ENCODE measurements at regions not wholly inside any gene's neighbourhood (a gene's known extent, or its start where the extent isn't known, plus 50 kb on each side); places are given as distances from the start of the nearest gene placed in this dataset.

GRCh38 chr1:112328600-112328999 is 67.4 kb upstream of the CTTNBP2NL start (continued):
- TF ChIP-seq SUPT20H (IDR thresholded peaks at IDR 0.05; ENCODE audit: borderline replicate concordance, control insufficient read depth, low read depth, low read length) (no peak), ZBTB4 (CRISPR knock-in tag; IDR thresholded peaks at IDR 0.05) (no peak), NRF1 (conservative IDR thresholded peaks at IDR 0.05; ENCODE audit: low read depth, low read length) (no peak), SMAD5 (IDR thresholded peaks at IDR 0.05; ENCODE audit: low read depth) (no peak)

- H3K27ac ChIP-seq (ENCODE audit: control insufficient read depth, insufficient read depth) = no peak overlapping the region
- H3K79me2 ChIP-seq (ENCODE audit: control insufficient read depth, insufficient read depth, low read length) = no peaks in the 10 kb centered on the region
- ATAC-seq (no peak), FAIRE-seq (no peak), DNase-seq (ENCODE audit: low read depth, low spot score) (no peak)
- in situ Hi-C loops (cut with MboI) (no loop called here), intact Hi-C loops (cut with micrococcal nuclease; ENCODE audit: unreplicated experiment) (no loop called here)
- no peaks in the 10 kb centered on the region for H3K4me1 ChIP-seq (ENCODE audit: control insufficient read depth, insufficient read depth, low read length)
- RAD21 ChIA-PET (ENCODE audit: unreplicated experiment) = interaction anchor here (1.1 kb wide), 1 partner anchor 10 kb away, joined by 4 read pairs; no protein-coding TSS in a partner anchor
- H3K9ac ChIP-seq (ENCODE audit: control insufficient read depth, insufficient read depth, low read length) = no peak overlapping the region
- CTCF ChIA-PET = interaction anchor here (1.0 to 2.0 kb wide), 4 partner anchors 10 to 33 kb away, joined by 3 to 6 read pairs (median 5); no protein-coding TSS in a partner anchor
- H3K4me2 ChIP-seq (ENCODE audit: control insufficient read depth, insufficient read depth) = no peak overlapping the region
- 25% methylated on average over 9 of the region's 9 CpGs for WGBS (ENCODE audit: insufficient coverage, insufficient replicate concordance, low lambda C conversion rate, missing lambda C conversion rate)
- POLR2A ChIA-PET = no interaction called here
- peaks cover 0 to 7% of the 10 kb centered on the region in 2 experiments; a peak in 1 of 4 replicates for H3K27me3 ChIP-seq (replicated peaks in 1 of 2; ENCODE audit: control insufficient read depth in 2 of 2, insufficient read depth in 2 of 2, low read length in 1 of 2)
- BruUV-seq (replicated peaks) = no TSS peak
- H3K9me3 ChIP-seq (replicated peaks; ENCODE audit: control insufficient read depth, insufficient read depth, low read length) = no peaks in the 10 kb centered on the region
- no peak overlapping the region for H3K4me3 ChIP-seq
- H3K36me3 ChIP-seq (ENCODE audit: control insufficient read depth in 2 of 2, insufficient read depth in 2 of 2, low read length in 1 of 2) = no peaks in the 10 kb centered on the region
- no peak for TF ChIP-seq NRF1 (conservative IDR thresholded peaks at IDR 0.05; ENCODE audit: low read depth, low read length)
- no peak for TF ChIP-seq CHD4 (IDR thresholded peaks at IDR 0.05)
- no peak for TF ChIP-seq BCLAF1 (IDR thresholded peaks at IDR 0.05)
- TF ChIP-seq RAD51 (IDR thresholded peaks at IDR 0.05) = no peak
- H2AFZ ChIP-seq (ENCODE audit: control insufficient read depth, low read depth, low read length) = no peak overlapping the region
- SMC1A ChIA-PET (ENCODE audit: uncharacterized antibody, unreplicated experiment) = interaction anchor here (1.4 kb wide), 1 partner anchor 10 kb away, joined by 3 read pairs; no protein-coding TSS in a partner anchor
- no peaks in the 10 kb centered on the region for H4K20me1 ChIP-seq (ENCODE audit: control insufficient read depth, insufficient read depth)
Observed at GRCh38 chr1:112332176-112333150, 63.6 kb upstream of the CTTNBP2NL start.

Measured in GM12878 (cell line).